ENCODE measurements at regions not wholly inside any gene's neighbourhood (a gene's known extent, or its start where the extent isn't known, plus 50 kb on each side); places are given as distances from the start of the nearest gene placed in this dataset.
"Not testable (repeated sequence)": the region's sequence is repeated elsewhere in the genome, so short reads cannot be mapped to it uniquely, and the experiment has no call there.

DNA sequence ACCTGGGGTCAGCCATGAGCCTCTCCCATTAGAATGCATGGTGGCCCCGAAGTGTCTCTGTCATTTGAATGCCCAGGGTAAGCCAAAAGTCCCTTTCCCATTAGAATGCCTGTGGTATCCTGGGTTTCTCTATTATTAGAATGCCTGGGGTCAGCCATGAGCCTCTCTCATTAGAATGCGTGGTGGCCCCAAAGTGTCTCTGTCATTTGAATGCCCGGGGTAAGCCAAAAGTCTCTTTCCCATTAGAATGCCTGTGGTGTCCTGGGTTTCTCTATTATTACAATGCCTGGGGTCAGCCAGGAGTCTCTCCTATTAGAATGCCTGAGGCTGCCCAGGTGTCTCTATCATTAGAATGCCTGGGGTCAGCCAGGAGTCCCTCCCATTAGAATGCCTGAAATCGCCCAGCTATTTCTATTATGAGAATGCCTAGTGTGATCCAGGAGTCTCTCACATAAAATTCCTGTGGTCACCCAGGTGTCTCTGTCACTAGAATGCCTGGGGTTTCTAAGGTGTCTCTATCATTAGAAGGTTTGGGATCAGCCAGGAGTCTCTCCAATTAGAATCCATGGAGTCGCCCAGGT is 65.5 kb downstream of the RNF187 start:
- no peak overlapping the region for H3K27ac ChIP-seq (ENCODE audit: low read depth in 1 of 2, low read length in 1 of 2)
- no peaks in the 10 kb centered on the region for H3K4me1 ChIP-seq (ENCODE audit: control insufficient read depth in 5 of 5, insufficient read depth in 5 of 5, low read length in 5 of 5)
- H3K4me3 ChIP-seq = no peak overlapping the region
- no peak overlapping the region for H3K9ac ChIP-seq (ENCODE audit: insufficient read depth in 1 of 2, low read length in 2 of 2)
- ATAC-seq (ENCODE audit: insufficient read depth, low FRiP score) = no peak
- peaks cover 0 to 9% (median 0%) of the 10 kb centered on the region in 4 donors for H3K9me3 ChIP-seq (ENCODE audit: control insufficient read depth in 4 of 4, insufficient read depth in 3 of 4, low read length in 3 of 4)
- no peaks in the 10 kb centered on the region for H3K27me3 ChIP-seq (ENCODE audit: control insufficient read depth in 3 of 3, insufficient read depth in 3 of 3, low read length in 2 of 3)
- H3K36me3 ChIP-seq (ENCODE audit: control insufficient read depth in 4 of 4, insufficient read depth in 4 of 4, low read length in 4 of 4) = no peaks in the 10 kb centered on the region
- TF ChIP-seq, protein P1, sequence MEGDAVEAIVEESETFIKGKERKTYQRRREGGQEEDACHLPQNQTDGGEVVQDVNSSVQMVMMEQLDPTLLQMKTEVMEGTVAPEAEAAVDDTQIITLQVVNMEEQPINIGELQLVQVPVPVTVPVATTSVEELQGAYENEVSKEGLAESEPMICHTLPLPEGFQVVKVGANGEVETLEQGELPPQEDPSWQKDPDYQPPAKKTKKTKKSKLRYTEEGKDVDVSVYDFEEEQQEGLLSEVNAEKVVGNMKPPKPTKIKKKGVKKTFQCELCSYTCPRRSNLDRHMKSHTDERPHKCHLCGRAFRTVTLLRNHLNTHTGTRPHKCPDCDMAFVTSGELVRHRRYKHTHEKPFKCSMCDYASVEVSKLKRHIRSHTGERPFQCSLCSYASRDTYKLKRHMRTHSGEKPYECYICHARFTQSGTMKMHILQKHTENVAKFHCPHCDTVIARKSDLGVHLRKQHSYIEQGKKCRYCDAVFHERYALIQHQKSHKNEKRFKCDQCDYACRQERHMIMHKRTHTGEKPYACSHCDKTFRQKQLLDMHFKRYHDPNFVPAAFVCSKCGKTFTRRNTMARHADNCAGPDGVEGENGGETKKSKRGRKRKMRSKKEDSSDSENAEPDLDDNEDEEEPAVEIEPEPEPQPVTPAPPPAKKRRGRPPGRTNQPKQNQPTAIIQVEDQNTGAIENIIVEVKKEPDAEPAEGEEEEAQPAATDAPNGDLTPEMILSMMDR (IDR thresholded peaks at IDR 0.05; ENCODE audit: control extremely low read depth, extremely low read depth) = no peak
- DNase-seq = no peak
- 61 to 63% methylated on average over 5 of the region's 5 CpGs for WGBS, 2 donors

DNA sequence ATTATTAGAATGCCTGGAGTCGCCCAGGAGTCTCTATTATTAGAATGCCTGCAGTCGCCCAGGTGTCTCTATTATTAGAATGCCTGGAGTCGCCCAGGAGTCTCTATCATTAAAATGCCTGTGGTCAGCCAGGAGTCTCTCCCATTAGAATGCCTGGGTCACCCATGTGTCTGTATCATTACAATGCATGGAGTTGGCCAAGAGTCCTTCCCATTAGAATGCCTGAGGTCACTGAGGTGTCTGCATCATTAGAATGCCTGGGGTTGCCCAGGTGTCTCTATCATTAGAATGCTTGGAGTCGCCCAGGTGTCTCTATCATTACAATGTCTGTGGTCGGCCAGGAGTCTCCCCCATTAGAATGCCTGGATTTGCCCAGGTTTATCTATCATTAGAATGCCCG is 66.9 kb downstream of the RNF187 start:
- no peaks in the 10 kb centered on the region for H3K4me1 ChIP-seq (ENCODE audit: control insufficient read depth in 5 of 5, insufficient read depth in 5 of 5, low read length in 5 of 5)
- no peaks in the 10 kb centered on the region for H3K36me3 ChIP-seq (ENCODE audit: control insufficient read depth in 4 of 4, insufficient read depth in 4 of 4, low read length in 4 of 4)
- TF ChIP-seq, protein P1 (IDR thresholded peaks at IDR 0.05; ENCODE audit: control extremely low read depth, extremely low read depth) = no peak
- no peak for DNase-seq
- no peak overlapping the region for H3K9ac ChIP-seq (ENCODE audit: insufficient read depth in 1 of 2, low read length in 2 of 2)
- no peak overlapping the region for H3K4me3 ChIP-seq
- no peak overlapping the region for H3K27ac ChIP-seq (ENCODE audit: low read depth in 1 of 2, low read length in 1 of 2)
- no peak for ATAC-seq (ENCODE audit: insufficient read depth, low FRiP score)
- H3K27me3 ChIP-seq (ENCODE audit: control insufficient read depth in 3 of 3, insufficient read depth in 3 of 3, low read length in 2 of 3) = no peaks in the 10 kb centered on the region
- H3K9me3 ChIP-seq (ENCODE audit: control insufficient read depth in 4 of 4, insufficient read depth in 3 of 4, low read length in 3 of 4) = peaks cover 0 to 9% (median 0%) of the 10 kb centered on the region in 4 donors
- 63 to 70% methylated on average over 6 of the region's 6 CpGs for WGBS, 2 donors

DNA sequence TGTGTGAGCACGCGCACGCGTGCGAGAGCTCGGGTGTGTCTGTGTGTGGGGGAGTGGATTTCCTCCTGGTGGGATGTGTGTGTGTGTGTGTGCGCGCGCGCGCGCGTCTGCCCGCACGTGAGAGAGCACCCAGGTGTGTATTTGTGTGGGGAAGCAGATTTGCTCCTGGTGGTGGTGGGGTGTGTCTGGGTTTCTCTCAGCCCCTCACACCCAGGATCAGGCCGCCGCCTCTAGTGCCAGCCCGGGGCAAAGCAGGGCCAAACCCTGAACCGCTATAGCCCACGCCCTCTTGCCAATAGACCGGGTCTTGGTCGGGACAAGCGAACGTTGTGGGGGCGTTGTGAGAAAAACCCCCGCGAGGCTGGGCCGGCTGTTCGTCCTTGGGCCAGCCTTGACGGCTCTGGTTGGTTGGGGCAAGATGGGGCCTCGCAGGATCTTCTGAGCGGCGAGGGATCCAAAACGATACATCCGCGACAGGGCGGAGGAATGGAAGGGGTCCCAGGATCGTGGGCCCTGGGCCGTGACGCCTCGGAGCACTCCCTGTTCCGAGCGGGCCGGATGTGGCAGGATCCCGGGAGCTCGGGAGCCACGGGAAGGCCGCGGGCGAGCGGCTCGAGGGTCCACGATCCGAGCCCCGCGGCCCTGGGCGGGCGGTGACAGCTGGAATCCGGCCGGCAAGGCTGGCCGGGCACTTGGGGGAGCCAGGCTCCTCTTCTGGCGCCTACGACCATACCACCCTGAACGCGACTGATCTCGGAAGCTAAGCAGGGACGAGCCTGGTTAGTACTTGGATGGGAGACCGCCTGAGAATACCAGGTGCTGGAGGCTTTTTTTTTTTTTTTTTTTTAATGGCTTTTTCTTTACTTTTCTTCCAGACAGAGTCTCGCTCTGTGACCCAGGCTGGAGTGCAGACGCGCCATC is 68.2 kb downstream of the RNF187 start:
- ATAC-seq (ENCODE audit: insufficient read depth, low FRiP score) = no peak
- TF ChIP-seq, protein P1 (IDR thresholded peaks at IDR 0.05; ENCODE audit: control extremely low read depth, extremely low read depth) = no peak
- H3K27ac ChIP-seq (ENCODE audit: low read depth in 1 of 2, low read length in 1 of 2) = no peak overlapping the region
- H3K4me1 ChIP-seq (ENCODE audit: control insufficient read depth in 5 of 5, insufficient read depth in 5 of 5, low read length in 5 of 5) = no peaks in the 10 kb centered on the region
- H3K9ac ChIP-seq (ENCODE audit: insufficient read depth in 1 of 2, low read length in 2 of 2) = no peak overlapping the region
- no peak overlapping the region for H3K4me3 ChIP-seq
- H3K9me3 ChIP-seq (ENCODE audit: control insufficient read depth in 4 of 4, insufficient read depth in 3 of 4, low read length in 3 of 4) = peaks cover 0 to 9% (median 0%) of the 10 kb centered on the region in 4 donors
- WGBS, 2 donors = 54 to 61% methylated on average over 68 to 71 of the region's 71 CpGs
- no peaks in the 10 kb centered on the region for H3K36me3 ChIP-seq (ENCODE audit: control insufficient read depth in 4 of 4, insufficient read depth in 4 of 4, low read length in 4 of 4)
- peak in 1 of 3 donors; percentile 13 for DNase-seq
- H3K27me3 ChIP-seq (ENCODE audit: control insufficient read depth in 3 of 3, insufficient read depth in 3 of 3, low read length in 2 of 3) = no peaks in the 10 kb centered on the region

DNA sequence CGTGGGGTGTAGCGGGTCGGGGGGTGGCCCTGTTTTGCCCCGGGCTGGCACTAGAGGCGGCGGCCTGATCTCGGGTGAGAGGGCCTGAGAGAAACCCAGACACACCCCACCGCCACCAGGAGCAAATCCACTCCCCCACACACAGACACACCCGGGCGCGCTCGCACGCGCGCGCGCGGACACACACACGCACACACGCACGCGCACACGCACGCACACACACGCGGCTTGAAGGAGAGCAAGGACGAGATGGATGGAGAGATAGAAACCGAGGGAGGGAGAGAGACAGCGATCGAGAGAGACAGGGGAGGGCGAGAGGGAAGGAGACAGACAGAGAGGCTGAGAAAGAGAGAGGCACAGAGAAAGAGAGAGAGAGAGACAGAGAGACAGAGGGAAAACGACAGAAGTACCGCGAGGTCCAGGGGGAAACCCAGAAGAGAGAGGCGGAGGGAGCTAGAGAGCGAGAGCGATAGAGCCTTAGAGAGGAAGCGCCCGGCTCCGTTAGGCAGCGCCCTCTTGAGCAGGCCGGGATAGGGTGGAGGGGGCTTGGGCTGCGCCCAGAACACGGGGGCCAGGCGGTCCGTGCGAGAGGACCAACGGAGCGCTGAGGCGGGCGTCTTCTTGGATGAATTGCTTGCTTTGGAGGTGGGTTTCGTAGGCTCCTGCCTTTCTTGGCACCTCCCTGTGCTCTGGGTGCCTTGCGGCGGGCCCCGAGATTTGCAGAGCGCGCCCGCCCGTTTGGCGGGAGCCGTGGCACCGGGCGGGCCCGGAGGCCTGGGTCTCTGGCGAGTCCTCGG is 69.7 kb downstream of the RNF187 start:
- not testable (repeated sequence) for H3K4me1 ChIP-seq (ENCODE audit: control insufficient read depth in 5 of 5, insufficient read depth in 5 of 5, low read length in 5 of 5); H3K9me3 ChIP-seq (ENCODE audit: control insufficient read depth in 4 of 4, insufficient read depth in 3 of 4, low read length in 3 of 4); H3K9ac ChIP-seq (ENCODE audit: insufficient read depth in 1 of 2, low read length in 2 of 2); H3K36me3 ChIP-seq (ENCODE audit: control insufficient read depth in 4 of 4, insufficient read depth in 4 of 4, low read length in 4 of 4); DNase-seq; H3K4me3 ChIP-seq; ATAC-seq (ENCODE audit: insufficient read depth, low FRiP score); H3K27me3 ChIP-seq (ENCODE audit: control insufficient read depth in 3 of 3, insufficient read depth in 3 of 3, low read length in 2 of 3); H3K27ac ChIP-seq (ENCODE audit: low read depth in 1 of 2, low read length in 1 of 2)
- 53 to 60% methylated on average over 18 to 20 of the region's 66 CpGs for WGBS, 2 donors
